Adipose tissue (tissue), 3 donors: ENCODE measurements at regions not wholly inside any gene's neighbourhood (a gene's known extent, or its start where the extent isn't known, plus 50 kb on each side); places are given as distances from the start of the nearest gene placed in this dataset.

Experiments
- H3K27ac ChIP-seq: one replicate; pipeline ENCODE4 v1.5.1; 2013; ENCODE audit warnings: low read depth, low read length
- WGBS, 3 donors: extraction: QIAGEN DNeasy Blood & Tissue Kit; methylation state at CpG; one replicate each; pipeline ENCODE4 v1.1.7; 2013; 5-methylcytosine and 5-hydroxymethylcytosine counted together
- donor health status: healthy with polysubstance abuse.
- donor health status: Bipolar disorder and iron deficiency.
- donor health status: healthy.

GRCh38 chr10:36608251-36608650, 517.1 kb upstream of the ANKRD30A start:
- WGBS, 3 donors = 62 to 67% (median 63%) methylated on average over 1 of the region's 1 CpG
- no peak overlapping the region for H3K27ac ChIP-seq

GRCh38 chr10:36606234-36606839, 519.1 kb upstream of the ANKRD30A start:
- no peak overlapping the region for H3K27ac ChIP-seq
- WGBS, 3 donors = 46 to 84% (median 84%) methylated on average over 5 of the region's 5 CpGs

GRCh38 chr10:36604316-36604715, 521.1 kb upstream of the ANKRD30A start:
- H3K27ac ChIP-seq = no peak overlapping the region
- WGBS, 3 donors = 54 to 81% (median 65%) methylated on average over 2 of the region's 2 CpGs

- H3K27ac ChIP-seq = no peak overlapping the region
- 92 to 95% (median 94%) methylated on average over 4 of the region's 4 CpGs for WGBS, 3 donors
Measured at GRCh38 chr10:36603688-36604087, 521.7 kb upstream of the ANKRD30A start.

GRCh38 chr10:36602374-36602773, 523.0 kb upstream of the ANKRD30A start:
- WGBS, 3 donors = 50 to 59% (median 58%) methylated on average over 4 of the region's 4 CpGs
- no peak overlapping the region for H3K27ac ChIP-seq

GRCh38 chr10:36597756-36598320, 527.6 kb upstream of the ANKRD30A start:
- 37 to 56% (median 56%) methylated on average over 3 of the region's 3 CpGs for WGBS, 3 donors
- H3K27ac ChIP-seq = no peak overlapping the region

GRCh38 chr10:36592964-36593363, 532.4 kb upstream of the ANKRD30A start:
- 79 to 94% (median 94%) methylated on average over 5 of the region's 5 CpGs for WGBS, 3 donors
- no peak overlapping the region for H3K27ac ChIP-seq

GRCh38 chr10:36591436-36591835, 534.0 kb upstream of the ANKRD30A start:
- 63 to 76% (median 70%) methylated on average over 2 of the region's 2 CpGs for WGBS, 3 donors
- no peak overlapping the region for H3K27ac ChIP-seq

- H3K27ac ChIP-seq = no peak overlapping the region
Measured at GRCh38 chr10:36583690-36584089, 541.7 kb upstream of the ANKRD30A start.

GRCh38 chr10:36581237-36581636, 544.2 kb upstream of the ANKRD30A start:
- H3K27ac ChIP-seq = no peak overlapping the region
- WGBS, 3 donors = 79 to 91% (median 90%) methylated on average over 2 of the region's 2 CpGs

- no peak overlapping the region for H3K27ac ChIP-seq
- 80 to 91% (median 91%) methylated on average over 5 of the region's 5 CpGs for WGBS, 3 donors
Measured at GRCh38 chr10:36578306-36578705, 547.1 kb upstream of the ANKRD30A start.

- WGBS, 3 donors = 53 to 80% (median 71%) methylated on average over 1 of the region's 1 CpG
Measured at GRCh38 chr10:36577126-36577525, 548.3 kb upstream of the ANKRD30A start.

GRCh38 chr10:36574207-36574606, 551.2 kb upstream of the ANKRD30A start:
- no peak overlapping the region for H3K27ac ChIP-seq

More at GRCh38 chr10:36577126-36577525, 548.3 kb upstream of the ANKRD30A start:
- H3K27ac ChIP-seq = no peak overlapping the region

- H3K27ac ChIP-seq = no peak overlapping the region
- WGBS, 3 donors = 43 to 57% (median 46%) methylated on average over 2 of the region's 2 CpGs
Measured at GRCh38 chr10:36573246-36573645, 552.2 kb upstream of the ANKRD30A start.

GRCh38 chr10:36564433-36564832, 561.0 kb upstream of the ANKRD30A start:
- WGBS, 3 donors = 61 to 73% (median 69%) methylated on average over 4 of the region's 4 CpGs
- no peak overlapping the region for H3K27ac ChIP-seq

GRCh38 chr10:36559412-36560400, 565.7 kb upstream of the ANKRD30A start:
- WGBS, 3 donors = 52 to 62% (median 53%) methylated on average over 8 of the region's 8 CpGs
- no peak overlapping the region for H3K27ac ChIP-seq

GRCh38 chr10:36556468-36556867, 568.9 kb upstream of the ANKRD30A start:
- 38 to 61% (median 56%) methylated on average over 2 of the region's 2 CpGs for WGBS, 3 donors
- H3K27ac ChIP-seq = no peak overlapping the region

- no peak overlapping the region for H3K27ac ChIP-seq
- WGBS, 3 donors = 28 to 86% (median 79%) methylated on average over 2 of the region's 2 CpGs
Measured at GRCh38 chr10:36555036-36555435, 570.4 kb upstream of the ANKRD30A start.

- WGBS, 3 donors = 85 to 96% (median 86%) methylated on average over 2 of the region's 2 CpGs
- no peak overlapping the region for H3K27ac ChIP-seq
Measured at GRCh38 chr10:36547965-36548364, 577.4 kb upstream of the ANKRD30A start.
